GM23338 (cell line): ENCODE measurements at regions not wholly inside any gene's neighbourhood (a gene's known extent, or its start where the extent isn't known, plus 50 kb on each side); places are given as distances from the start of the nearest gene placed in this dataset.

Experiments
- ATAC-seq: fragments of 200-7000 bp; cut with Tn5 transposase; 3 replicates; pipeline ENCODE4 v1.9.1; 2020
- DNase-seq: peaks from one replicate; pipeline ENCODE4 v3.0.0-alpha.2; 2015; ENCODE audit warnings: low spot score
- H2AFZ ChIP-seq: fragments of 200-600 bp; sonication (generic); 2 replicates; pipeline ENCODE4 v1.8.0; 2016; ENCODE audit warnings: antibody characterized with exemption, mild to moderate bottlenecking, moderate library complexity
- H3F3A ChIP-seq: fragments of 200-600 bp; sonication (generic); replicated peaks from 2 replicates; pipeline ENCODE4 v1.8.0; 2017; ENCODE audit warnings: antibody characterized with exemption, mixed run types, low read depth
- H3K27ac ChIP-seq: fragments of 200-600 bp; sonication (generic); 2 replicates; pipeline ENCODE4 v1.6.1; 2016; ENCODE audit warnings: low read depth
- H3K27me3 ChIP-seq: fragments of 200-600 bp; sonication (generic); 2 replicates; pipeline ENCODE4 v1.8.0; 2016; ENCODE audit warnings: mild to moderate bottlenecking, mixed run types, moderate library complexity; ENCODE audit not compliant: insufficient read depth
- H3K36me3 ChIP-seq: fragments of 200-600 bp; sonication (generic); 2 replicates; pipeline ENCODE4 v1.8.0; 2016; ENCODE audit warnings: mild to moderate bottlenecking; ENCODE audit not compliant: insufficient read depth
- H3K4me1 ChIP-seq: fragments of 200-600 bp; sonication (generic); 2 replicates; pipeline ENCODE4 v1.8.0; 2016; ENCODE audit warnings: mild to moderate bottlenecking, moderate library complexity; ENCODE audit not compliant: insufficient read depth
- H3K4me2 ChIP-seq: fragments of 200-600 bp; sonication (generic); 2 replicates; pipeline ENCODE4 v1.7.1; 2017; ENCODE audit warnings: mixed run types
- H3K4me3 ChIP-seq: fragments of 200-600 bp; sonication (generic); 2 replicates; pipeline ENCODE4 v1.6.1; 2016; ENCODE audit warnings: mixed run types
- H3K79me2 ChIP-seq: fragments of 200-600 bp; sonication (generic); replicated peaks from 2 replicates; pipeline ENCODE4 v1.8.0; 2017; ENCODE audit warnings: mild to moderate bottlenecking; ENCODE audit not compliant: insufficient read depth
- H3K9me2 ChIP-seq: fragments of 200-600 bp; sonication (generic); 2 replicates; pipeline ENCODE4 v1.8.0; 2017; ENCODE audit not compliant: insufficient read depth
- H4K20me1 ChIP-seq: fragments of 200-600 bp; sonication (generic); replicated peaks from 2 replicates; pipeline ENCODE4 v1.8.0; 2017; ENCODE audit warnings: mild to moderate bottlenecking; ENCODE audit not compliant: insufficient read depth
- H3K27ac Mint-ChIP-seq: 2 replicates; pipeline ENCODE4 v1.8.0; 2020; ENCODE audit warnings: inconsistent platforms, mild to moderate bottlenecking, moderate library complexity, mixed read lengths
- H3K27me3 Mint-ChIP-seq: 3 replicates; pipeline ENCODE4 v1.8.0; 2022; ENCODE audit warnings: low read depth, mild to moderate bottlenecking, moderate library complexity, mixed read lengths, inconsistent platforms; ENCODE audit not compliant: insufficient read depth, poor library complexity
- H3K36me3 Mint-ChIP-seq: 3 replicates; pipeline ENCODE4 v1.8.0; 2021; ENCODE audit warnings: low read depth, mild to moderate bottlenecking, inconsistent platforms, moderate library complexity, mixed read lengths
- H3K4me1 Mint-ChIP-seq: 3 replicates; pipeline ENCODE4 v1.8.0; 2020; ENCODE audit warnings: mild to moderate bottlenecking, inconsistent platforms, mixed read lengths
- H3K4me3 Mint-ChIP-seq: 3 replicates; pipeline ENCODE4 v1.8.0; 2021; ENCODE audit warnings: moderate library complexity, mild to moderate bottlenecking, inconsistent platforms, mixed read lengths
- H3K9me3 Mint-ChIP-seq: 3 replicates; pipeline ENCODE4 v1.8.0; 2020; ENCODE audit warnings: moderate library complexity, mild to moderate bottlenecking, inconsistent platforms, mixed read lengths
- CREB1 ChIP-seq: fragments of 250-450 bp; sonication (Bioruptor Pico); IDR thresholded peaks from 2 replicates; pipeline ENCODE4 v1.5.0; 2020; ENCODE audit warnings: low read depth, mild to moderate bottlenecking, moderate library complexity
- JUNB ChIP-seq: IDR thresholded peaks from one replicate; pipeline ENCODE4 v1.6.1; 2016; ENCODE audit warnings: antibody characterized with exemption; ENCODE audit not compliant: unreplicated experiment
- STAT1 ChIP-seq: IDR thresholded peaks from one replicate; pipeline ENCODE4 v1.6.1; 2016; ENCODE audit warnings: antibody characterized with exemption; ENCODE audit not compliant: unreplicated experiment
- ZNF331 ChIP-seq: fragments of 250-450 bp; sonication (Bioruptor Pico); IDR thresholded peaks from 2 replicates; pipeline ENCODE4 v1.5.0; 2020; ENCODE audit warnings: low read depth, mild to moderate bottlenecking, moderate library complexity
- TF ChIP-seq, protein P1 (sequence below): fragments of 250-450 bp; sonication (Bioruptor Pico); IDR thresholded peaks from 2 replicates; pipeline ENCODE4 v1.5.0; 2020; ENCODE audit warnings: mild to moderate bottlenecking, moderate library complexity
- TF ChIP-seq, protein P2 (sequence below): IDR thresholded peaks from 2 replicates; pipeline ENCODE4 v1.6.1; 2016; ENCODE audit warnings: antibody characterized with exemption
- TF ChIP-seq, protein P3 (sequence below): IDR thresholded peaks from one replicate; pipeline ENCODE4 v1.6.1; 2018; ENCODE audit warnings: antibody characterized with exemption; ENCODE audit not compliant: unreplicated experiment
- TF ChIP-seq, protein P4 (sequence below), 2 experiments: fragments of 200-600 bp in 1 of 2; sonication (generic) in 1 of 2; conservative IDR thresholded peaks; 2 replicates each; pipeline versions ENCODE4 v1.5.1 to v1.6.1; 2016 to 2017; ENCODE audit warnings: antibody characterized with exemption in 2 of 2, low read depth in 2 of 2, mild to moderate bottlenecking in 2 of 2, moderate library complexity in 1 of 2

DNA sequence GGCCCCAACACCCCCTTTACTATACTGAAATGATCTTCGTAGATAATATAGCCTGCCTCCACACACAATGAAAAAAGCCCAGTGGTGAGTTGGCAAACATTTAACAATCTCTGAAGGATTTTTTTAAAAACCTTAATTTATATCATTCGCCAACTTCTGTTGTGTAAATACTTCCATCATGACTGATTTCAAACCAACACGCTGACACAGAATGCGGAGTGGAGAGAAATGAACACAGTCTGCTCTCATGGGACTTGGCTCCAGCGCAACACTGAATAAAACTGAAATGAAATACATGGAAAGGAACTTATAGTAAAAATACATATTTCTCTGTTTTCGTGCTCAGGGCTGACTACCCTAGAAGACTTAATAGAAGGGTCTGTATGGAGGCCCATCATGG lies 61.3 kb upstream of the WNT11 start (continued):
- TF ChIP-seq, protein P1, sequence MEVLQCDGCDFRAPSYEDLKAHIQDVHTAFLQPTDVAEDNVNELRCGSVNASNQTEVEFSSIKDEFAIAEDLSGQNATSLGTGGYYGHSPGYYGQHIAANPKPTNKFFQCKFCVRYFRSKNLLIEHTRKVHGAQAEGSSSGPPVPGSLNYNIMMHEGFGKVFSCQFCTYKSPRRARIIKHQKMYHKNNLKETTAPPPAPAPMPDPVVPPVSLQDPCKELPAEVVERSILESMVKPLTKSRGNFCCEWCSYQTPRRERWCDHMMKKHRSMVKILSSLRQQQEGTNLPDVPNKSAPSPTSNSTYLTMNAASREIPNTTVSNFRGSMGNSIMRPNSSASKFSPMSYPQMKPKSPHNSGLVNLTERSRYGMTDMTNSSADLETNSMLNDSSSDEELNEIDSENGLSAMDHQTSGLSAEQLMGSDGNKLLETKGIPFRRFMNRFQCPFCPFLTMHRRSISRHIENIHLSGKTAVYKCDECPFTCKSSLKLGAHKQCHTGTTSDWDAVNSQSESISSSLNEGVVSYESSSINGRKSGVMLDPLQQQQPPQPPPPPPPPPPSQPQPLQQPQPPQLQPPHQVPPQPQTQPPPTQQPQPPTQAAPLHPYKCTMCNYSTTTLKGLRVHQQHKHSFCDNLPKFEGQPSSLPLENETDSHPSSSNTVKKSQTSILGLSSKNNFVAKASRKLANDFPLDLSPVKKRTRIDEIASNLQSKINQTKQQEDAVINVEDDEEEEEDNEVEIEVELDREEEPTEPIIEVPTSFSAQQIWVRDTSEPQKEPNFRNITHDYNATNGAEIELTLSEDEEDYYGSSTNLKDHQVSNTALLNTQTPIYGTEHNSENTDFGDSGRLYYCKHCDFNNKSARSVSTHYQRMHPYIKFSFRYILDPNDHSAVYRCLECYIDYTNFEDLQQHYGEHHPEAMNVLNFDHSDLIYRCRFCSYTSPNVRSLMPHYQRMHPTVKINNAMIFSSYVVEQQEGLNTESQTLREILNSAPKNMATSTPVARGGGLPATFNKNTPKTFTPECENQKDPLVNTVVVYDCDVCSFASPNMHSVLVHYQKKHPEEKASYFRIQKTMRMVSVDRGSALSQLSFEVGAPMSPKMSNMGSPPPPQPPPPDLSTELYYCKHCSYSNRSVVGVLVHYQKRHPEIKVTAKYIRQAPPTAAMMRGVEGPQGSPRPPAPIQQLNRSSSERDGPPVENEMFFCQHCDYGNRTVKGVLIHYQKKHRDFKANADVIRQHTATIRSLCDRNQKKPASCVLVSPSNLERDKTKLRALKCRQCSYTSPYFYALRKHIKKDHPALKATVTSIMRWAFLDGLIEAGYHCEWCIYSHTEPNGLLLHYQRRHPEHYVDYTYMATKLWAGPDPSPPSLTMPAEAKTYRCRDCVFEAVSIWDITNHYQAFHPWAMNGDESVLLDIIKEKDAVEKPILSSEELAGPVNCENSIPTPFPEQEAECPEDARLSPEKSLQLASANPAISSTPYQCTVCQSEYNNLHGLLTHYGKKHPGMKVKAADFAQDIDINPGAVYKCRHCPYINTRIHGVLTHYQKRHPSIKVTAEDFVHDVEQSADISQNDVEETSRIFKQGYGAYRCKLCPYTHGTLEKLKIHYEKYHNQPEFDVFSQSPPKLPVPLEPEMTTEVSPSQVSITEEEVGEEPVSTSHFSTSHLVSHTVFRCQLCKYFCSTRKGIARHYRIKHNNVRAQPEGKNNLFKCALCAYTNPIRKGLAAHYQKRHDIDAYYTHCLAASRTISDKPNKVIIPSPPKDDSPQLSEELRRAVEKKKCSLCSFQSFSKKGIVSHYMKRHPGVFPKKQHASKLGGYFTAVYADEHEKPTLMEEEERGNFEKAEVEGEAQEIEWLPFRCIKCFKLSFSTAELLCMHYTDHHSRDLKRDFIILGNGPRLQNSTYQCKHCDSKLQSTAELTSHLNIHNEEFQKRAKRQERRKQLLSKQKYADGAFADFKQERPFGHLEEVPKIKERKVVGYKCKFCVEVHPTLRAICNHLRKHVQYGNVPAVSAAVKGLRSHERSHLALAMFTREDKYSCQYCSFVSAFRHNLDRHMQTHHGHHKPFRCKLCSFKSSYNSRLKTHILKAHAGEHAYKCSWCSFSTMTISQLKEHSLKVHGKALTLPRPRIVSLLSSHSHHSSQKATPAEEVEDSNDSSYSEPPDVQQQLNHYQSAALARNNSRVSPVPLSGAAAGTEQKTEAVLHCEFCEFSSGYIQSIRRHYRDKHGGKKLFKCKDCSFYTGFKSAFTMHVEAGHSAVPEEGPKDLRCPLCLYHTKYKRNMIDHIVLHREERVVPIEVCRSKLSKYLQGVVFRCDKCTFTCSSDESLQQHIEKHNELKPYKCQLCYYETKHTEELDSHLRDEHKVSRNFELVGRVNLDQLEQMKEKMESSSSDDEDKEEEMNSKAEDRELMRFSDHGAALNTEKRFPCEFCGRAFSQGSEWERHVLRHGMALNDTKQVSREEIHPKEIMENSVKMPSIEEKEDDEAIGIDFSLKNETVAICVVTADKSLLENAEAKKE (CRISPR knock-in tag), result no peak
- TF ChIP-seq STAT1, result no peak
- no peak for TF ChIP-seq ZNF331 (CRISPR knock-in tag)

DNA sequence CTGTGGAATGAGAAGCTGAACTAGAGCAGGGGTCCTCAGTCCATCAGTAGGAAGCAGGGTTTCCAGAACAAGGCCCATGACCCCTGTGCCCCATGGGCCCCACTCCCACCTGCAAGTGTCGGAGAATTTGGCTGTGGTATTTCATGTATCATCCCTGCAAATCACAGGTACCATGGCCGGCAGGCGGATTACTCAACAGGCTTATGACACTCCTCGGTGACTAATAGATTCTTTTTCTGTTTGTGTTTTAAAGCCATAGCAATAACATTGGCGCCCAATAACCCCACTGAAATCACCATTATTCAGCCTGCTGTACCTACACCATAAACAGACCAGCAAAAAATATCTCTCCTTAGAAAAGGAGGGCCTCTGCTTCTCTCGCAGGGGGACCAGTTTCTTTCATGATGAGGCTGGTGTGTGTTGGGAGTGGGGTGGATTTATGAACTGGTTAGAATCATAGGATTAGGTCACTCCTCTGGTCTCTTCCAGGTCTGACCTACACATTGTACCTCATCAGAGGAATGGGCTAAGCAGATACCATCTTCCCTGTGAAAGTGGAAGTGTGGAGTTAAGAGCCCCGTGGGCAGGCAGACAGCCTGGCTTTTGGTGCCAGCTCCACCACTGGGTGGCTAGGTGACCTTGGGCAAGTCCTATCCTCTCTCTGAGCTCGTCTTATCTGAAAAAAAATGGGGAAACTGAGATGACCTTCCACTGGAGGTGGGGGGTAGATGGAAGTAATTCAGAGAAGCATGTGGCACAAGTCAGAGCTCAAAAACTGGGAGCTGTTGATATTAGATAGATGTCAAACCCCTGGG lies 60.2 kb upstream of the WNT11 start:
- no peak overlapping the region for H3K4me2 ChIP-seq
- H3K27me3 Mint-ChIP-seq, result peaks cover 2% of the 10 kb centered on the region
- TF ChIP-seq, protein P2, sequence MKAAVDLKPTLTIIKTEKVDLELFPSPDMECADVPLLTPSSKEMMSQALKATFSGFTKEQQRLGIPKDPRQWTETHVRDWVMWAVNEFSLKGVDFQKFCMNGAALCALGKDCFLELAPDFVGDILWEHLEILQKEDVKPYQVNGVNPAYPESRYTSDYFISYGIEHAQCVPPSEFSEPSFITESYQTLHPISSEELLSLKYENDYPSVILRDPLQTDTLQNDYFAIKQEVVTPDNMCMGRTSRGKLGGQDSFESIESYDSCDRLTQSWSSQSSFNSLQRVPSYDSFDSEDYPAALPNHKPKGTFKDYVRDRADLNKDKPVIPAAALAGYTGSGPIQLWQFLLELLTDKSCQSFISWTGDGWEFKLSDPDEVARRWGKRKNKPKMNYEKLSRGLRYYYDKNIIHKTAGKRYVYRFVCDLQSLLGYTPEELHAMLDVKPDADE, result no peak
- TF ChIP-seq CREB1 (CRISPR knock-in tag) (no peak), JUNB (no peak), ZNF331 (CRISPR knock-in tag) (no peak)
- TF ChIP-seq, protein P3, sequence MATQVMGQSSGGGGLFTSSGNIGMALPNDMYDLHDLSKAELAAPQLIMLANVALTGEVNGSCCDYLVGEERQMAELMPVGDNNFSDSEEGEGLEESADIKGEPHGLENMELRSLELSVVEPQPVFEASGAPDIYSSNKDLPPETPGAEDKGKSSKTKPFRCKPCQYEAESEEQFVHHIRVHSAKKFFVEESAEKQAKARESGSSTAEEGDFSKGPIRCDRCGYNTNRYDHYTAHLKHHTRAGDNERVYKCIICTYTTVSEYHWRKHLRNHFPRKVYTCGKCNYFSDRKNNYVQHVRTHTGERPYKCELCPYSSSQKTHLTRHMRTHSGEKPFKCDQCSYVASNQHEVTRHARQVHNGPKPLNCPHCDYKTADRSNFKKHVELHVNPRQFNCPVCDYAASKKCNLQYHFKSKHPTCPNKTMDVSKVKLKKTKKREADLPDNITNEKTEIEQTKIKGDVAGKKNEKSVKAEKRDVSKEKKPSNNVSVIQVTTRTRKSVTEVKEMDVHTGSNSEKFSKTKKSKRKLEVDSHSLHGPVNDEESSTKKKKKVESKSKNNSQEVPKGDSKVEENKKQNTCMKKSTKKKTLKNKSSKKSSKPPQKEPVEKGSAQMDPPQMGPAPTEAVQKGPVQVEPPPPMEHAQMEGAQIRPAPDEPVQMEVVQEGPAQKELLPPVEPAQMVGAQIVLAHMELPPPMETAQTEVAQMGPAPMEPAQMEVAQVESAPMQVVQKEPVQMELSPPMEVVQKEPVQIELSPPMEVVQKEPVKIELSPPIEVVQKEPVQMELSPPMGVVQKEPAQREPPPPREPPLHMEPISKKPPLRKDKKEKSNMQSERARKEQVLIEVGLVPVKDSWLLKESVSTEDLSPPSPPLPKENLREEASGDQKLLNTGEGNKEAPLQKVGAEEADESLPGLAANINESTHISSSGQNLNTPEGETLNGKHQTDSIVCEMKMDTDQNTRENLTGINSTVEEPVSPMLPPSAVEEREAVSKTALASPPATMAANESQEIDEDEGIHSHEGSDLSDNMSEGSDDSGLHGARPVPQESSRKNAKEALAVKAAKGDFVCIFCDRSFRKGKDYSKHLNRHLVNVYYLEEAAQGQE, result no peak
- TF ChIP-seq, protein P4, sequence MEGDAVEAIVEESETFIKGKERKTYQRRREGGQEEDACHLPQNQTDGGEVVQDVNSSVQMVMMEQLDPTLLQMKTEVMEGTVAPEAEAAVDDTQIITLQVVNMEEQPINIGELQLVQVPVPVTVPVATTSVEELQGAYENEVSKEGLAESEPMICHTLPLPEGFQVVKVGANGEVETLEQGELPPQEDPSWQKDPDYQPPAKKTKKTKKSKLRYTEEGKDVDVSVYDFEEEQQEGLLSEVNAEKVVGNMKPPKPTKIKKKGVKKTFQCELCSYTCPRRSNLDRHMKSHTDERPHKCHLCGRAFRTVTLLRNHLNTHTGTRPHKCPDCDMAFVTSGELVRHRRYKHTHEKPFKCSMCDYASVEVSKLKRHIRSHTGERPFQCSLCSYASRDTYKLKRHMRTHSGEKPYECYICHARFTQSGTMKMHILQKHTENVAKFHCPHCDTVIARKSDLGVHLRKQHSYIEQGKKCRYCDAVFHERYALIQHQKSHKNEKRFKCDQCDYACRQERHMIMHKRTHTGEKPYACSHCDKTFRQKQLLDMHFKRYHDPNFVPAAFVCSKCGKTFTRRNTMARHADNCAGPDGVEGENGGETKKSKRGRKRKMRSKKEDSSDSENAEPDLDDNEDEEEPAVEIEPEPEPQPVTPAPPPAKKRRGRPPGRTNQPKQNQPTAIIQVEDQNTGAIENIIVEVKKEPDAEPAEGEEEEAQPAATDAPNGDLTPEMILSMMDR (conservative IDR thresholded peaks at IDR 0.05; ENCODE audit: low read depth in 2 of 2), result no peak

More for the DNA sequence above, 60.2 kb upstream of the WNT11 start:
- Histone ChIP-seq H3K4me1 (no peaks in the 10 kb centered on the region), H3K9me2 (peaks cover 8% of the 10 kb centered on the region; the same call in 1 of the 2 replicates), H3K79me2 (no peaks in the 10 kb centered on the region), H3F3A (no peaks in the 10 kb centered on the region), H2AFZ (no peak overlapping the region), H3K27ac (no peak overlapping the region), H3K36me3 (no peaks in the 10 kb centered on the region), H3K27me3 (no peaks in the 10 kb centered on the region), H4K20me1 (no peaks in the 10 kb centered on the region), H3K4me3 (no peak overlapping the region)
- ATAC-seq (no peak), DNase-seq (no peak)
- no peaks in the 10 kb centered on the region for H3K4me1 Mint-ChIP-seq
- no peak overlapping the region; the same call in 1 of the 2 replicates for H3K27ac Mint-ChIP-seq
- H3K36me3 Mint-ChIP-seq, result no peaks in the 10 kb centered on the region
- no peak overlapping the region for H3K4me3 Mint-ChIP-seq
- H3K9me3 Mint-ChIP-seq, result no peaks in the 10 kb centered on the region
